HAP-1 (cell line): ENCODE measurements at regions not wholly inside any gene's neighbourhood (a gene's known extent, or its start where the extent isn't known, plus 50 kb on each side); places are given as distances from the start of the nearest gene placed in this dataset.
A peak's percentile ranks its signal among the peaks of the same experiment; 100 is the strongest.
"Not testable (repeated sequence)": the region's sequence is repeated elsewhere in the genome, so short reads cannot be mapped to it uniquely, and the experiment has no call there.

Source experiments
- DNase-seq, 2 experiments: peaks; one replicate each; pipeline ENCODE4 v3.0.0-alpha.2; 2016 to 2020; ENCODE audit warnings: low spot score in 2 of 2
- H3K27me3 ChIP-seq: fragments of 250-450 bp; sonication (Bioruptor Pico); 2 replicates; pipeline ENCODE4 v1.5.1; 2020; ENCODE audit warnings: low read depth, mild to moderate bottlenecking, moderate library complexity
- H3K36me3 ChIP-seq: fragments of 250-450 bp; sonication (Bioruptor Pico); replicated peaks from 2 replicates; pipeline ENCODE4 v1.5.1; 2020; ENCODE audit warnings: mild to moderate bottlenecking
- H3K4me1 ChIP-seq: fragments of 250-450 bp; sonication (Bioruptor Pico); 2 replicates; pipeline ENCODE4 v1.5.1; 2020; ENCODE audit warnings: mild to moderate bottlenecking
- H3K4me3 ChIP-seq: fragments of 250-450 bp; sonication (Bioruptor Pico); 2 replicates; pipeline ENCODE4 v1.5.1; 2020; ENCODE audit warnings: mild to moderate bottlenecking, moderate library complexity
- H3K9me3 ChIP-seq: fragments of 250-450 bp; sonication (Bioruptor Pico); 2 replicates; pipeline ENCODE4 v1.5.1; 2020; ENCODE audit warnings: mild to moderate bottlenecking, moderate library complexity
- in situ Hi-C: fragments of 300-500 bp; cut with MboI; formaldehyde crosslinking; loops from 3 replicates; pipeline ENCODE4 v1.14.3; 2020; ENCODE audit warnings: low sequenced_read_pairs, inconsistent platforms, mixed read lengths

DNA sequence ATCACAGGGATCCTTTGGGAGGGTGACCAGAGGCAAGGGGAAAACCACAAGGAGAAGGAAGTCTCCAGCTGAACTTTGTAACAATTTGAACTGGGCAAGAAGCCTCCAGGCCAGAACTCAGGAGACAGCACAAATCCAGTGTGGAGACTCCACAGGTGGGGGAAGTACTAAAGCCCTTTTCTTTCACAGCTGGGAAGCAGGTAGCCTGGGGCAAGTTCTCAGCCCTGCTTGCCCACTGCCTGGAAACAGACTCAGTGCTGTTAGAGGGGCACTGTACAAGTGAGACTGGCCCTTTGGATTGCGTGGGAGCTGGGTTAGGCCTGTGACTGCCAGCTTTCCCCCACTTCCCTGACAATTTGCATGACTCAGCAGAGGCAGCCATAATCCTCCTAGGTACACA is 120.2 kb upstream of the GRIN2B start:
- DNase-seq, H3K4me1 ChIP-seq, H3K4me3 ChIP-seq, H3K9me3 ChIP-seq, H3K27me3 ChIP-seq, H3K36me3 ChIP-seq, in situ Hi-C loops: not testable (repeated sequence)

- Histone ChIP-seq H3K4me1 (no peaks in the 10 kb centered on the region), H3K4me3 (no peak overlapping the region), H3K36me3 (no peaks in the 10 kb centered on the region), H3K27me3 (no peaks in the 10 kb centered on the region), H3K9me3 (no peaks in the 10 kb centered on the region)
- peak in 1 of 2 experiments; percentile 16 for DNase-seq
- in situ Hi-C loops: no loop called here
These were observed 129.9 kb upstream of the GRIN2B start for GRCh38 chr12:14111230-14111865.

- no peak overlapping the region for H3K4me3 ChIP-seq
- DNase-seq: no peak
- no peaks in the 10 kb centered on the region for H3K9me3 ChIP-seq
- no peaks in the 10 kb centered on the region for H3K36me3 ChIP-seq
- H3K27me3 ChIP-seq: no peaks in the 10 kb centered on the region
- no peaks in the 10 kb centered on the region for H3K4me1 ChIP-seq
- in situ Hi-C loops: no loop called here
These were observed 131.6 kb upstream of the GRIN2B start for GRCh38 chr12:14113031-14113430.

- DNase-seq: no peak
- Histone ChIP-seq H3K27me3 (no peaks in the 10 kb centered on the region), H3K9me3 (no peaks in the 10 kb centered on the region), H3K36me3 (no peaks in the 10 kb centered on the region), H3K4me3 (no peak overlapping the region), H3K4me1 (no peaks in the 10 kb centered on the region)
- in situ Hi-C loops: no loop called here
These were observed 145.3 kb upstream of the GRIN2B start for GRCh38 chr12:14126692-14127091.

DNA sequence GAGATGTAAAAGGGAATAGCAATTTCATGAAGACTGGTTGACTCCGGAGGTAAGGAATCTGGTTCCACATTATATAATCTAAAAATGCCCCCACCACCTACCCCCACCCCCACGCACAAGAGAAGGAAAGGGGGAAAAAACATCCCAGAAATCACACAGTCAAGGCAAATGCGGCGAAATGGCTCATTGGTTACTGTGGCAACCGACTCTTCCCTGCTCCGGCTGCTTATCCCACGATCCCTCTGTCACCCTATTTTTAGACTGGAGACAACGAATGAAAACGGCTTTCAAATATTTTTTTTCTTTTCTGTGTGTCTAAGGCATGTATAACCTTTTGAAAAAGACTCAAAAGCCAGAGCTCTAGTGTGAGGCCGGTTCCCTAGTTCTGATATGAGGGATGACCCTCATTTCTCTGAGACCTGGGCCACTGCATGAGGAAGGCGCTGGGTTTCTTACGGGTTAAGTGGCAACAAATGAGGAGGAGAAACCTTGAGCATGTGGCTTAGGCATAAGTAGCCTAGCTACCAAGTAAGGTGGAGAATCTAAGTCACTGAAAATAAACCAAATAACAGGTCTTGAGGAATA is 148.3 kb upstream of the GRIN2B start:
- H3K9me3 ChIP-seq: no peaks in the 10 kb centered on the region
- H3K4me3 ChIP-seq: no peak overlapping the region
- no peaks in the 10 kb centered on the region for H3K4me1 ChIP-seq
- DNase-seq: no peak
- H3K36me3 ChIP-seq: no peaks in the 10 kb centered on the region
- no peaks in the 10 kb centered on the region for H3K27me3 ChIP-seq
- in situ Hi-C loops: no loop called here

GRCh38 chr12:14135996-14136395 is 154.6 kb upstream of the GRIN2B start:
- no peaks in the 10 kb centered on the region for H3K27me3 ChIP-seq
- no peaks in the 10 kb centered on the region for H3K9me3 ChIP-seq
- H3K36me3 ChIP-seq: no peaks in the 10 kb centered on the region
- H3K4me1 ChIP-seq: no peaks in the 10 kb centered on the region
- H3K4me3 ChIP-seq: no peak overlapping the region
- DNase-seq: no peak
- in situ Hi-C loops: no loop called here

DNA sequence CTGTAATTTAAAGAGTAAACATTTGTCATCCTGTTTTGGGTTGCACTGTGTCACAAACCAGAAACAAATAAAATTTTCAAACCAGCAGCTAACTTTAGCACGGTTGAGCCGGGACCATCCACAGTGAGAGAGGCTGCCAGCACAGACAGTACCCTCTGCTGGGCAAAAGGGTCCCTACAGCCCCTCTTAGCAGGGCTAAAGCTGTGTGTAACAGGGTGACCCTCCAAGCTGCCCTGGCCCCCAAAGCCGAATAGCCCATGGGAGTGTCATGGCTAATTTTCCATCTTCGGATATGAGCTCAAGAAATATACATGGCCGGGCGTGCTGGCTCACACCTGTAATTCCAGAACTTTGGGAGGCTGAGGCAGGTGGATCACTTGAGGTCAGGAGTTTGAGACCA is 157.1 kb upstream of the GRIN2B start:
- no peak overlapping the region for H3K4me3 ChIP-seq
- peak in 1 of 2 experiments; percentile 13 for DNase-seq
- no peaks in the 10 kb centered on the region for H3K36me3 ChIP-seq
- in situ Hi-C loops: no loop called here
- no peaks in the 10 kb centered on the region for H3K27me3 ChIP-seq
- H3K9me3 ChIP-seq: no peaks in the 10 kb centered on the region
- no peaks in the 10 kb centered on the region for H3K4me1 ChIP-seq

DNA sequence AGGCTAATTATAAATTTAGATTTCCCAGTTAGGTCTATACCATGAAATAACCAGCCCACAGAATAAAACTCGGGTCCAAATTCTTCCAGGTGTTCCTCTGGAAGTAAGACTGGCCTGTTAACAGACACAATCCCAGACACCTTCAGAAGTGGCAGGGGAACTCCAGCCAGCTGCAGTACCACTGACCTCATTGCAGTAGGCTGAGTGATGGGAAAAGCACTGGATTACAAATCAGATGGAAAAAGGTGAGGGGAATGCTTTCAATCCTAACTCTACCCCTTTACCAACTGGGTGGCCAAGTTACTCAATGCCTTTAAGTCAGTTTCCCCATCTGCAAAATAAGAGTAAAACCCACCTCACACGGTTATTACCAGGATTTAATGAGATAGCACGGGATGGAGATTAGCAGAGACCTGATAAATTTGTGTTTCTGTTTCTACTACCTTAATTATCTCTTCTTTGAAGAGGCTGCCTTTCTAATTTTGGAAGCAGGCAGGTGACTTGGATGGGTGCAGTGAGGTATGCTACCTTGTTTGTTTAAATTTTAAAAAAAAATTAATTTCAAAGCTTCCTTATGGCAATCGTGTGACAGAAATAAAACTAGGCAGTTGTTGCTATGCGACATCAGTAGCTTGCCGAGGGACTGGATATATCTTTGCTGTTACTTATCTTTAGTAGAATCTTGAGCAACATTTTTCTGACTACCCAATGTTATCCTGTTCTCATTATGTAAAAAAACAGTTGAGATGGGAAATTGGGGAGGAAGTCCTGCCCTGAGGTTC is 167.3 kb upstream of the GRIN2B start:
- no peak for DNase-seq
- H3K27me3 ChIP-seq: no peaks in the 10 kb centered on the region
- H3K9me3 ChIP-seq: no peaks in the 10 kb centered on the region
- no peaks in the 10 kb centered on the region for H3K36me3 ChIP-seq
- in situ Hi-C loops: no loop called here
- H3K4me1 ChIP-seq: no peaks in the 10 kb centered on the region
- no peak overlapping the region for H3K4me3 ChIP-seq

DNA sequence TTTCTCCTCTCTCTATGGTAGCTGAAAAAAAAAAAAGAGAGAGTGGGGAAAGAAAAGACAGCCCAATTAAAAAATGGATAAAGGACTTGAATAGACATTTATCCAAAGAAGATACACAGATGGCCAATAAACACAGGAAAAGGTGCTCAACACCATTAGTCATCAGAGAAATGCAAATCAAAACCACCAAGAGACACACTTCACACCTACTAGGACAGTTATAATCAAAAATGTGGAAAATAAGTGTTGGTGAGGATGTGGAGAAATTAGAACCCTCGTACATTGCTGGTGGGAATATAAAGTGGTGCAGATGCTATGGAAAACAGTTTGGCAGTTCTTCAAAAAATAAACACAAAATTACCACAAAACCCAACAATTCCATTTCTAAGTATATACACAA is 172.4 kb upstream of the GRIN2B start:
- Histone ChIP-seq H3K4me3 (no peak overlapping the region), H3K27me3 (no peaks in the 10 kb centered on the region), H3K4me1 (no peaks in the 10 kb centered on the region), H3K36me3 (no peaks in the 10 kb centered on the region), H3K9me3 (no peaks in the 10 kb centered on the region)
- in situ Hi-C loops: loop anchor here (25.0 kb wide), 1 partner anchor 1242 kb away; no protein-coding TSS in a partner anchor
- no peak for DNase-seq

DNA sequence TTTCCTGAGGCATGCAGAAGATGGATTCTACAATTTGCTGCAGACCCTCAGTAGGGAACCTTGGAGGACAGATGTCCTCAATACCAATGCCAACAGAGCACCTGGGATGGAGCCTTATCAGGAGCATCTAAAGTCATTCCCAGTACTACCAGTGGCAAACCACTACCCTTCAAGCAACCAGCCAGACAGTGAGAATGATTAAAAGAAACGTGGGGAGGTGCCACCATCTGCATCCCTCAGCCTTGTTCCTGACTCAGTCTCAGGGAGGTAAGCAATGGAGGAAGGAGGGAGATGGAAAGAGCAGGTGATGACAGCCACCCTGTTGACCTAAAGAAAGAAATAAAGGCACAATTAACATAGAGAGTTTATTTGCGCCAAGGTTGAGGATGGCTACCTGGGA is 175.2 kb upstream of the GRIN2B start:
- Histone ChIP-seq H3K36me3 (no peaks in the 10 kb centered on the region), H3K4me1 (no peaks in the 10 kb centered on the region), H3K27me3 (no peaks in the 10 kb centered on the region), H3K9me3 (no peaks in the 10 kb centered on the region), H3K4me3 (no peak overlapping the region)
- in situ Hi-C loops: loop anchor here (25.0 kb wide), 1 partner anchor 1244 kb away; no protein-coding TSS in a partner anchor
- no peak for DNase-seq

DNA sequence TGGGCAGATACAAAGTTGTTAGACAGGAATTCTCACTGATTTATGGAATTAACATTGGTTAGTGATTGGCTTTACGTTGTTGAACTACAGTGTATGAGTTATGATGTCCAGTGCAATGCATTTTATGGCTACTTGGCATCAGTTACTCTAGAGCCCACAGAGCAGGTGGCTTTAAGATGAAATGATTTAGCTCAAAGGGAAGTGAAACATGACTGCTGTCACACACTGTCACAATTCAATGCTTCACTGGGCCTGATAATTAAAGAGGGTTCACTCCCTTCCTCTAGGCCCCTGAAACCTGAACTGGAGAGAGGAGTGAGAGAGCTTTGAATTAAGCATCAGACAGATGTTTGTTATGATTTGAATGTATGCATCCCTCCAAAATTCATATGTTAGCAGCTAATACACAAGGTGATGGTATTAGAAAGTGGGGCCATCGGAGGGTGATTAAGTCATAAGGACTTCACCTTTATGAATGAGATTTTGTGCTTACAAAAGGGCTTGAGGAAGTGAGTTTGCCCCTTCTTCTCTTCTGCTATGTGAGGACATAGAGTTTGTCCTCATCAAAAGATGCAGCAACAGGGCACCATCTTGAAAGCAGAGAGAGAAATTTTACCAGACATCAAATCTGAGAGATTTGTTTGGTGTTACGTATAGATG is 175.8 kb upstream of the GRIN2B start:
- in situ Hi-C loops: loop anchor here (25.0 kb wide), 1 partner anchor 1245 kb away; no protein-coding TSS in a partner anchor
- H3K4me3 ChIP-seq: no peak overlapping the region
- no peaks in the 10 kb centered on the region for H3K36me3 ChIP-seq
- no peaks in the 10 kb centered on the region for H3K9me3 ChIP-seq
- no peaks in the 10 kb centered on the region for H3K27me3 ChIP-seq
- DNase-seq: no peak
- no peaks in the 10 kb centered on the region for H3K4me1 ChIP-seq

DNA sequence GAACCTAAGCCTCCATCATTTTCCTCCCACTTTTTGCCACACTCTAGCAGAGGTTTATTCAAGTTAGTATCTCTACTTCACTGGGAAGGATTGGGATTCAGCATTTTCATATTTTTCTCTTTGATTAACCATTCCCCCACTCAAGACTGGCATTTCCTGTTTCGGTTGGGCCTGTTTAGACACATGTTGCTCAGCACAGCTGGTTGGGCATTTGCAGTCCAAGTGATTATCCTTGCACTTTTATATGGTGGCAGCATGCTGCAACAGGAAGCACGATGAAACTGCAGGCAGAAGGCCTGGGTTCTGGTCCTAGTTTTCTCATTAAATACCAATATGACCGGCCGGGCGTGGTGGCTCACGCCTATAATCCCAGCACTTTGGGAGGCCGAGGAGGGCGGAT is 182.9 kb upstream of the GRIN2B start:
- no peak for DNase-seq
- Histone ChIP-seq H3K9me3 (no peaks in the 10 kb centered on the region), H3K4me3 (no peak overlapping the region), H3K36me3 (no peaks in the 10 kb centered on the region), H3K4me1 (no peaks in the 10 kb centered on the region), H3K27me3 (no peaks in the 10 kb centered on the region)
- in situ Hi-C loops: loop anchor here (25.0 kb wide), 1 partner anchor 1252 kb away; no protein-coding TSS in a partner anchor

DNA sequence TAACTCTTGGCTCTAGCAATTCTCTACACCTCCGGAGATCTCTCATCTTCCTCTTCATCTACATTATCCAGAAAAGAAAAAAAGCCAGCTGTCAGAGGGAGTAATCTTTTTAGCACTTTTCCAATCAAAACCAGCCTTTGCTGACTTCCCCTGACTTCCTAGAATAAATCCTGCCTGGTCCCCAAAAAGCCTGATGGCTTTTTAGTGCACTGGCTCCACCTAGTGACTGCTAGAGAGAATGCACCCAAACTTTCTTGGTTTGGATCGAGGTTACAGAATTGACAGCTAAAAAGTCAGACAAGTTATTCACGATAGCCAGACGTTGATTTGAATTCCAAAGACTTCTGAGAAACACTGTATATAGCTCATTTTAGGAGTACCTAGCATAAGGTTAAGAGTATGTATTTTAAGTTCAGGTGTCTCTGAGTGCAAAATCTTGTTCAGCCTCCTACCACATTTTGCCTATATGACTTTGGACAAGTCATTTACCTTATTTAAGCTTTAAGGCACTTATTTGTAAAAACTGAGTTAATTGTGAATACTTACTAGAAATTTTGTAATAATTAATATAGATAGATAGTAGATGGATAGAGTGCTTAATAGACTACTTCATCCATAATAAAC is 185.7 kb upstream of the GRIN2B start:
- DNase-seq: peak; percentile 35 to 56
- Histone ChIP-seq H3K27me3 (no peaks in the 10 kb centered on the region), H3K36me3 (no peaks in the 10 kb centered on the region), H3K9me3 (no peaks in the 10 kb centered on the region), H3K4me1 (no peaks in the 10 kb centered on the region), H3K4me3 (no peak overlapping the region)
- in situ Hi-C loops: loop anchor here (25.0 kb wide), 1 partner anchor 1255 kb away; no protein-coding TSS in a partner anchor
